ENCODE measurements at regions not wholly inside any gene's neighbourhood (a gene's known extent, or its start where the extent isn't known, plus 50 kb on each side); places are given as distances from the start of the nearest gene placed in this dataset.
"Not testable (repeated sequence)": the region's sequence is repeated elsewhere in the genome, so short reads cannot be mapped to it uniquely, and the experiment has no call there.

DNA sequence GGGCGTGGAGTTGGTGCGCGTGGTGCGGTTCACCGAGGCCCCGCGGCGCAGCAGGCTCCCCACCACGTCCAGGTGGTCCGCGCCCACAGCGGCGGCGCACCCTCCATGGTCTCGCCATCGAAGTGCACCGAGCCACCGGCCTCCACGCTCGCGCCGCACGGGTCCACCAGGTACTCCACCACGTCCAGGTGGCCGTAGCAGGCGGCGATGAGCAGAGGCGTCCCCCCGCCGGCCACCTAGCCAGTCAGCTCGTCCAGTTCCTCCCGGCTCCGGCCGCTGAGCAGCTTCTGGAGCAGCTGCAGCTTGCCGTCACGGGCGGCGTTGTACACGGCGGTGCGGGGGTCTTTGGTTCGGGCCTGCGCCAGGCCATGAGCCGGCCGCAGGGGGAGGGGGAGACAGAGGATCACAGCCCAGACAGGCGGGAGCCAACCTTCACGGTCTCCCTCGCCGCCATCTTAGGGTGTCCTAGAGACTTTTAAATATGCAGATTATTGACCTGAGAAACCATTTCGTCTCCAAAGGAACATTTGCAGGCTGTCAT lies 149.8 kb downstream of the POTEC start:
- H3K4me3 ChIP-seq; H3K27me3 ChIP-seq; H3K36me3 ChIP-seq; intact Hi-C loops (cut with DNase I); H3K27ac ChIP-seq; H3K9me3 ChIP-seq; H3K4me1 ChIP-seq; DNase-seq; H3K9ac ChIP-seq (ENCODE audit: low read depth in 2 of 2, low read length in 2 of 2): not testable (repeated sequence)

DNA sequence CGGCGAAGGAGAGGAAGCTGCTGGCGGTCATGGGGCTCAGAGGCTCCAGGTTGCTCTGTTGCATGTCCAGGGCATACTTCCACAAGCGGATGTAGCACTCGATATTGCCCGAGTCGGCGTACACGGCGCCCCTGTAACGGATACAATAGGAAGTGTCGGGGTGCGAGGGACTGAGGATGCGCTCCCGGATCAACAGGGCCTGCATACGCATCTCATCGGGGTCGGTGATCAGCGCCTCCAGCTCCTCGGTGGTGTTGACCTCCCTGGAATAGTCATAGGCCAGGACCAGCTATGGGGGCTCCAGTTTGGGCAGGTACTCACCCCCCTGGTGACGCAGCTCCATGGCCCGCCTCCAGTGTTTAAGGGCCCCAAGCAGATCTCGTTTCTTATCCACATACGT lies 150.8 kb downstream of the POTEC start:
- H3K4me3 ChIP-seq; intact Hi-C loops (cut with DNase I); H3K27ac ChIP-seq: not testable (repeated sequence)

DNA sequence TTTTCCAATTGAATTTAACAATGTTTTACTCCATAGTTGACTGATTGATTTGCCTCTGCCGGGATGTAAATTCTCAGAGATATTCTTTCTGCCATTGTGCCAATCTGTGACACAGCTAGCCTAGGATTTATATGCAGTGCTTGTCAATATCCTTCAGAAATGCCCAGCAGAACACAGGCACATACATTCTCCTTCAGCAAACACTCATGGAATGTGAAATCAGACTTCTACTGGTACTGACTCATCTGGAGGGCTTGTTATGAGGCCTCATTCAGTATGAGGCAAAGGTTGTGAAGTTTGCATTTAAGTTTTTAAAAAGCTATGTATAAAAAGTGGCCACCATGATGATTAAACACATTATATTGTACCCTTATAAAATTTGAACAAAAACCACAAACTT lies 158.4 kb downstream of the POTEC start:
- H3K4me3 ChIP-seq; H3K9me3 ChIP-seq; H3K9ac ChIP-seq (ENCODE audit: low read depth in 2 of 2, low read length in 2 of 2); H3K36me3 ChIP-seq; intact Hi-C loops (cut with DNase I); DNase-seq; H3K27ac ChIP-seq; H3K4me1 ChIP-seq; H3K27me3 ChIP-seq: not testable (repeated sequence)

More for the DNA sequence above, 150.8 kb downstream of the POTEC start:
- DNase-seq; H3K4me1 ChIP-seq; H3K36me3 ChIP-seq; H3K9me3 ChIP-seq; H3K9ac ChIP-seq (ENCODE audit: low read depth in 2 of 2, low read length in 2 of 2); H3K27me3 ChIP-seq: not testable (repeated sequence)

GRCh38 chr18:14382666-14383065 lies 160.7 kb downstream of the POTEC start:
- H3K9me3 ChIP-seq; H3K4me1 ChIP-seq; H3K27me3 ChIP-seq; intact Hi-C loops (cut with DNase I); H3K9ac ChIP-seq (ENCODE audit: low read depth in 2 of 2, low read length in 2 of 2); DNase-seq; H3K36me3 ChIP-seq; H3K4me3 ChIP-seq; H3K27ac ChIP-seq: not testable (repeated sequence)

GRCh38 chr18:14379489-14379888 lies 163.9 kb downstream of the POTEC start:
- H3K36me3 ChIP-seq; intact Hi-C loops (cut with DNase I); H3K4me1 ChIP-seq; H3K27ac ChIP-seq; H3K27me3 ChIP-seq; H3K9ac ChIP-seq (ENCODE audit: low read depth in 2 of 2, low read length in 2 of 2); DNase-seq; H3K4me3 ChIP-seq; H3K9me3 ChIP-seq: not testable (repeated sequence)

DNA sequence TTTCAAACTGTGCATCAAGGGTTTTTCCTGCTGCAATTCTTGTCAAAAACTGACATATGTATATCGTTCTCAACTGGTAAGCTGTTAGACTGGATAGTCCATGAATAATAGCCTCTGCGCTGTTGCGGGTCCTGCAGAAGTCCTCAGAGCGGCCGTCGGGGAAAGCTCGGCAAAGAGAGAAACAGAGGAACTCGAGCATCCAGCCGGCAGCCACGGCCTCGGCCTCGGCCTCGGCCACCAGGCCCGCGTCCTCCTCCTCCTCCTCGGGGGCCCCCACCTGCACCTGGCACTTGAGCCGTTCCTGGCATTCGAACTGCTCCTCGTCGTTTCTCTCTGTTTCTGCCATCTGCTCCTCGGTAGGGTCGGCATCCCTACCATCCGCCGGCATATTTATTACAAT lies 165.0 kb downstream of the POTEC start:
- H3K36me3 ChIP-seq; intact Hi-C loops (cut with DNase I); H3K27ac ChIP-seq; H3K9ac ChIP-seq (ENCODE audit: low read depth in 2 of 2, low read length in 2 of 2); H3K9me3 ChIP-seq; H3K4me3 ChIP-seq; H3K27me3 ChIP-seq; DNase-seq; H3K4me1 ChIP-seq: not testable (repeated sequence)

- H3K9me3 ChIP-seq; intact Hi-C loops (cut with DNase I); H3K9ac ChIP-seq (ENCODE audit: low read depth in 2 of 2, low read length in 2 of 2); DNase-seq; H3K4me3 ChIP-seq; H3K27ac ChIP-seq; H3K36me3 ChIP-seq; H3K4me1 ChIP-seq; H3K27me3 ChIP-seq: not testable (repeated sequence)
These were observed 182.1 kb downstream of the POTEC start for GRCh38 chr18:14361346-14361745.

DNA sequence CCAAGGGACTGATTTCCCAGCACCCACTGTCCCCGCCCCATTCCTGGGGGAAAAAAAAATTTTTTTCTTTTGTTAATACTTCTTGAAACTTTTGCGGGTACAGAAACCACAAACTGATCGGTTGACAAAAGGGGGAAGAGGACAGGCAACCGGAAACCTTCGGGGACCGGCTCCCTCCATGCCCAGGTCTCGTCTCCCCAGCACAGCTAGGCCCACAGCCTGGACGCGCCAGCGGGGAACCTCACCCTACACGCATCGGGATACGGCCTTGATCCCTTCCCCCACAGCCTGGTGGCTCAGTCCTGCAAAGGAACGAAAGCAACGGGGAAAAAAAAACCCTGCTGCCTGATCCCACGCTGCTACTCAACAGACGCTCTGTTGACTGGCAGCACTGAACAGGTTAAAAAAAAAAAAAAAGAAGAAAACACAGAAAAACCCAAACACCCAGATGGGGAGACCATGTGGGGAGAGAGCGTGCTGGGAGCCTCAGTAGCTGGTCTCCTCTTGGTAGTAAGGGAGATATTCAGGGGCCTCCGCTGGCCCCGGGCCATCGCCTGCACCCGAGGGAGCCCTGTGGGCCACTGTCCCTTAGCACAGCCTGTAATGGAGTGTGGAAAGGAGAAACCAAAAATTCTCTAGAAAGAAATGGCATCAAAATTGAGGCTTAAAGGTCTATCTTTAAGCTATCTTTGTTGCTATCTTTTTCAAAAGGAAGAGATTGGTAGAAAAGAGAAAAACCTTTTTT lies 185.7 kb downstream of the POTEC start:
- H3K27ac ChIP-seq; H3K9me3 ChIP-seq; H3K4me3 ChIP-seq; DNase-seq; H3K27me3 ChIP-seq; H3K36me3 ChIP-seq; H3K9ac ChIP-seq (ENCODE audit: low read depth in 2 of 2, low read length in 2 of 2); intact Hi-C loops (cut with DNase I); H3K4me1 ChIP-seq: not testable (repeated sequence)

DNA sequence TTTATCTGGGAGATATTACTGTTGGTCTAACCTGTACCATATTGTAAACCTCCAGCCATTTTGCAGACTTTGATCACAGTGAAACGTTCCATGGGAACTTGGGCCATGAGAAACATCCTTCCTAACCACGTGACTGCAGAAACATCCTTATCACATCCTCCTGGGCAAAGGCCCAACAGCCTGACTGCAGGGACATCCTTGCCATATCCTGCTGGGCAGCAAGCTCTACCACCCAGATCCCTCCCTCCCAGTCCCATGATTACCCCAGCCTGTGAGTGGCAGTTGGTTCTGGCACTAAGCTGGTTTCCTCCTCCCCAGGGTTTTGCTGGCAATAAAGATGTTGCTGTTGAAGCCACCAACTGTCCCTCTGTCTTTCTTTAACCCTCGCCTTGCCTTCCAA lies 201.2 kb downstream of the POTEC start:
- H3K9ac ChIP-seq (ENCODE audit: low read depth in 2 of 2, low read length in 2 of 2); H3K27me3 ChIP-seq; H3K9me3 ChIP-seq; DNase-seq; H3K4me3 ChIP-seq; H3K36me3 ChIP-seq; H3K4me1 ChIP-seq; H3K27ac ChIP-seq; intact Hi-C loops (cut with DNase I): not testable (repeated sequence)

DNA sequence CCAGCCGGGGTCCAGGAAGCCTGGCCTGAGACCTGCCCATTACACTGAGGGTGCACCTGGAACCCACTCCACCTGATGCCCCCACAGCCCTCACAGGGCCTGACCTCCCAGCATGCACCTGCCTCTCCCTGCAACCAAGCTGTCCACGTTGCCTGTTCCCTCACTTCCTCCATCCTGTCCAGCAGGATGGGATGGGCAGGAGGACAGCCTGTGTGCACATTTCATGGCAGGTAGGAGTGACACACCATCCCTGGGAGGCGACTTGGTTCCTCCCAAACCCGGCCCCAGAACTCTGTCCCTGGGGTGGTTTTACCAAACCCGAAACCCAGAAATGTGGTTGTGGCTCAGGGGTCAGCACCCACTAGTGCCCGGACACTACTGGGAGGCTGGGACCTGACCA lies 203.8 kb upstream of the ZNF519 start:
- intact Hi-C loops (cut with DNase I); H3K4me3 ChIP-seq; H3K36me3 ChIP-seq; H3K9ac ChIP-seq (ENCODE audit: low read depth in 2 of 2, low read length in 2 of 2); H3K9me3 ChIP-seq; H3K27ac ChIP-seq; H3K27me3 ChIP-seq; DNase-seq; H3K4me1 ChIP-seq: not testable (repeated sequence)

GRCh38 chr18:14321217-14321616 lies 189.0 kb upstream of the ZNF519 start:
- H3K27me3 ChIP-seq; H3K9ac ChIP-seq (ENCODE audit: low read depth in 2 of 2, low read length in 2 of 2); H3K4me3 ChIP-seq; H3K9me3 ChIP-seq; DNase-seq; intact Hi-C loops (cut with DNase I); H3K4me1 ChIP-seq; H3K27ac ChIP-seq; H3K36me3 ChIP-seq: not testable (repeated sequence)

DNA sequence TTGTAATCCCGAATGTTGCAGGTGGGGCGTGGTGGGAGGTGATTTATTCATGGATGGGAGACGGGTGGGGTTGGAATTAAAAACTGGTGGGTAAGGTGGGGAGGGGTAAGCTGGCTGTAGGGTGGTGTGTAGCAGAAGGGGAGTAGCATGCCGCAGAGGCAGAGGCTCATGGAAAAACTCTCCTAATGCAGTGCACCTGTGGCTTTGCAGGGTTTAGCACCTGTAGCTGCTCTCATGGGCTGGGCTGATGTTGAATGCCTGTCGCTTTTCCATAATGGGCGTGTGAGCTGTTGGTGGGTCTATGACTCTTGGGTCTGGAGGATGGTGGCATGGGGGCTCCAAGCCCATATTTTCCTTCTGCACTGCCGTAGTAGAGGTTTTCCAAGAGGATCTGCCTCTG lies 169.0 kb upstream of the ZNF519 start:
- H3K9ac ChIP-seq (ENCODE audit: low read depth in 2 of 2, low read length in 2 of 2); intact Hi-C loops (cut with DNase I); H3K4me1 ChIP-seq; DNase-seq; H3K36me3 ChIP-seq; H3K4me3 ChIP-seq; H3K9me3 ChIP-seq; H3K27ac ChIP-seq; H3K27me3 ChIP-seq: not testable (repeated sequence)

GRCh38 chr18:14295081-14295480 lies 162.8 kb upstream of the ZNF519 start:
- H3K9ac ChIP-seq (ENCODE audit: low read depth in 2 of 2, low read length in 2 of 2); H3K27ac ChIP-seq; H3K9me3 ChIP-seq; H3K36me3 ChIP-seq; H3K4me1 ChIP-seq; H3K4me3 ChIP-seq; intact Hi-C loops (cut with DNase I); DNase-seq; H3K27me3 ChIP-seq: not testable (repeated sequence)

Data from colonic mucosa (tissue), 4 donors.